DND-41 (cell line): ENCODE measurements at regions not wholly inside any gene's neighbourhood (a gene's known extent, or its start where the extent isn't known, plus 50 kb on each side); places are given as distances from the start of the nearest gene placed in this dataset.

Source experiments
- CTCF ChIP-seq: IDR thresholded peaks from 2 replicates; pipeline ENCODE4 v1.5.1; 2012; ENCODE audit warnings: borderline replicate concordance, low read length, moderate library complexity, mild to moderate bottlenecking; ENCODE audit not compliant: poor library complexity, severe bottlenecking; ENCODE audit errors: extremely low read depth
- EZH2 ChIP-seq: IDR thresholded peaks from 3 replicates; pipeline ENCODE4 v1.6.1; 2012; ENCODE audit warnings: borderline replicate concordance, low read depth, mild to moderate bottlenecking, moderate library complexity, low read length, inconsistent platforms; ENCODE audit not compliant: severe bottlenecking

DNA sequence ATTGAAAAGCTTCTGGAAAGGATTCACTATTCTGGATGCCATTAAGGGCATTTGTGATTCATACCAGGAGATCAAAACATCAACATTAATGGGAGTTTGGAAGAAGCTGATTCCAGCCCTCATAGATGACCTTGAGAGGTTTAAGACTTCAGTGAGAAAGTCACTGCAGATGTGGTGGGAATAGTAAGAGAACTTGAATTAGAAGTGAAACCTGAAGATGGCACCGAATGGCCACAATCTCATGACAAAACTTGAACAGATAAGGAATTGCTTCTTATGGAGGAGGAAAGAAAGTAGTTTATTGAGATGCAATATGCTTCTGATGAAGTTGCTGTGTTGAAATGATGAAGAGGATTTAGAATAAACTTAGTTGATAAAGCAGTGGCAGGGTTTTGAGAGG, 254.6 kb upstream of the SLC24A2 start:
- TF ChIP-seq EZH2 (no peak), CTCF (peak; percentile 37)
